ENCODE measurements at regions not wholly inside any gene's neighbourhood (a gene's known extent, or its start where the extent isn't known, plus 50 kb on each side); places are given as distances from the start of the nearest gene placed in this dataset.

GRCh38 chr4:175447016-175447415, 365.0 kb downstream of the GPM6A start:
- DNase-seq = no peak

GRCh38 chr4:175450446-175450845, 361.6 kb downstream of the GPM6A start:
- no peak for DNase-seq

- DNase-seq = no peak
Measured at GRCh38 chr4:175451238-175451965, 360.7 kb downstream of the GPM6A start.

- no peak for DNase-seq
Measured at GRCh38 chr4:175453456-175453855, 358.6 kb downstream of the GPM6A start.

GRCh38 chr4:175456131-175456530, 355.9 kb downstream of the GPM6A start:
- DNase-seq = no peak

- DNase-seq = no peak
Measured at GRCh38 chr4:175457956-175458355, 354.1 kb downstream of the GPM6A start.

- DNase-seq = no peak
Measured at GRCh38 chr4:175459571-175459970, 352.5 kb downstream of the GPM6A start.

- no peak for DNase-seq
Measured at GRCh38 chr4:175460414-175460813, 351.6 kb downstream of the GPM6A start.

GRCh38 chr4:175469514-175469913, 342.6 kb downstream of the GPM6A start:
- no peak for DNase-seq

- no peak for DNase-seq
Measured at GRCh38 chr4:175470131-175470530, 341.9 kb downstream of the GPM6A start.

- DNase-seq = no peak
Measured at GRCh38 chr4:175480404-175480803, 331.7 kb downstream of the GPM6A start.

GRCh38 chr4:175499735-175500352, 312.2 kb downstream of the GPM6A start:
- no peak for DNase-seq

- no peak for DNase-seq
Measured at GRCh38 chr4:175504318-175504717, 307.7 kb downstream of the GPM6A start.

GRCh38 chr4:175509320-175509719, 302.7 kb downstream of the GPM6A start:
- no peak for DNase-seq

GRCh38 chr4:175511861-175512260, 300.2 kb downstream of the GPM6A start:
- DNase-seq = no peak

- no peak for DNase-seq
Measured at GRCh38 chr4:175514174-175514573, 297.9 kb downstream of the GPM6A start.

- DNase-seq = no peak
Measured at GRCh38 chr4:175530655-175531054, 281.4 kb downstream of the GPM6A start.

- DNase-seq = no peak
Measured at GRCh38 chr4:175531405-175532091, 280.5 kb downstream of the GPM6A start.

- no peak for DNase-seq
Measured at GRCh38 chr4:175536852-175537453, 275.1 kb downstream of the GPM6A start.

- DNase-seq = no peak
Measured at GRCh38 chr4:175539498-175539897, 272.6 kb downstream of the GPM6A start.

- no peak for DNase-seq
Measured at GRCh38 chr4:175540151-175540550, 271.9 kb downstream of the GPM6A start.

- no peak for DNase-seq
Measured at GRCh38 chr4:175540732-175541131, 271.3 kb downstream of the GPM6A start.

GRCh38 chr4:175542786-175543185, 269.3 kb downstream of the GPM6A start:
- no peak for DNase-seq

- no peak for DNase-seq
Measured at GRCh38 chr4:175559126-175559525, 252.9 kb downstream of the GPM6A start.

All from NCI-H1048 (cell line).